K562 (cell line): ENCODE measurements at regions not wholly inside any gene's neighbourhood (a gene's known extent, or its start where the extent isn't known, plus 50 kb on each side); places are given as distances from the start of the nearest gene placed in this dataset.

Experiments used
- ATAC-seq: fragments of 200-7000 bp; cut with Tn5 transposase; 3 replicates; pipeline ENCODE4 v1.9.1; 2020; ENCODE audit warnings: moderate library complexity
- BruUV-seq: library from RNA; stranded (reverse); fragments of 400-500 nt; replicated peaks from 2 replicates; lab custom pipeline; 2021; lab: Mats Ljungman, UMichigan
- CTCF ChIA-PET: fragments of 300-600 bp; formaldehyde crosslinking; extraction: SDS; loops from one replicate; lab custom pipeline; 2021; ENCODE audit warnings: low intra/inter-chr PET ratio; lab: Yijun Ruan, JAX
- POLR2A ChIA-PET: fragments of 300-600, 350-650 bp; sonication (Branson Sonifier 250); formaldehyde crosslinking; extraction: SDS; loops from one replicate; lab custom pipeline; 2021; ENCODE audit warnings: antibody characterized with exemption, inconsistent platforms; lab: Yijun Ruan, JAX
- DNase-seq, 4 experiments: peaks; one replicate each; pipeline versions ENCODE4 v3.0.0 to v3.0.0-alpha.2; 2011 to 2018; ENCODE audit warnings: low spot score in 3 of 4, mixed read lengths in 3 of 4; ENCODE audit errors: extremely low read depth in 1 of 4
- FAIRE-seq: peaks from 2 replicates; lab custom pipeline; 2011; peaks lifted over from hg19 to GRCh38; lab: Jason Lieb, UNC
- H2AFZ ChIP-seq: 2 replicates; pipeline ENCODE4 v1.6.0; 2011; ENCODE audit warnings: low read depth, low read length, control low read depth, inconsistent platforms
- H3K27ac ChIP-seq: fragments of 200-600 bp; 3 replicates; pipeline ENCODE4 v1.8.0; 2011; ENCODE audit warnings: low read depth, mild to moderate bottlenecking, control low read depth, inconsistent platforms, low read length, moderate library complexity, mixed read lengths; ENCODE audit errors: extremely low read depth
- H3K27me3 ChIP-seq, 2 experiments: fragments of 300-600 bp in 1 of 2; 2 replicates in 1 of 2; 3 replicates in 1 of 2; pipeline versions ENCODE4 v1.6.0 to v1.8.0; 2011; ENCODE audit warnings: inconsistent platforms in 2 of 2, low read length in 2 of 2, mild to moderate bottlenecking in 1 of 2, mixed read lengths in 1 of 2, moderate library complexity in 1 of 2; ENCODE audit not compliant: control insufficient read depth in 2 of 2, insufficient read depth in 2 of 2
- H3K36me3 ChIP-seq: fragments of 300-600 bp; 3 replicates; pipeline ENCODE4 v1.8.0; 2011; ENCODE audit warnings: mild to moderate bottlenecking, low read length, inconsistent platforms; ENCODE audit not compliant: control insufficient read depth, insufficient read depth
- H3K4me1 ChIP-seq, 2 experiments: fragments of 200-600 bp in 1 of 2; replicated peaks in 1 of 2; 2 replicates in 1 of 2; 3 replicates in 1 of 2; pipeline versions ENCODE4 v1.5.1 to v1.8.0; 2011; ENCODE audit warnings: inconsistent platforms in 2 of 2, low read length in 2 of 2, mild to moderate bottlenecking in 1 of 2, mixed read lengths in 1 of 2, moderate library complexity in 1 of 2; ENCODE audit not compliant: control insufficient read depth in 2 of 2, insufficient read depth in 2 of 2
- H3K4me2 ChIP-seq: 2 replicates; pipeline ENCODE4 v1.6.1; 2011; ENCODE audit warnings: low read length, control low read depth, inconsistent platforms, mixed read lengths; ENCODE audit not compliant: insufficient read depth
- H3K4me3 ChIP-seq: fragments of 200-600 bp; sonication (generic), shearing (Covaris generic); 2 replicates; pipeline ENCODE4 v1.5.1; 2016; ENCODE audit warnings: control low read depth, inconsistent platforms
- H3K79me2 ChIP-seq: fragments of 200-600 bp; 3 replicates; pipeline ENCODE4 v1.8.0; 2011; ENCODE audit warnings: low read length, inconsistent platforms; ENCODE audit not compliant: control insufficient read depth, insufficient read depth
- H3K9ac ChIP-seq, 2 experiments: 2 replicates each; pipeline versions ENCODE4 v1.6.0 to v1.6.1; 2011; ENCODE audit warnings: low read depth in 2 of 2, low read length in 2 of 2, control low read depth in 1 of 2, inconsistent platforms in 1 of 2, mild to moderate bottlenecking in 1 of 2, mixed read lengths in 1 of 2; ENCODE audit not compliant: insufficient read depth in 1 of 2
- H3K9me1 ChIP-seq: one replicate; pipeline ENCODE4 v1.6.0; 2011; ENCODE audit warnings: inconsistent platforms, mild to moderate bottlenecking, low read length, moderate library complexity; ENCODE audit not compliant: control insufficient read depth, insufficient read depth
- H3K9me3 ChIP-seq: replicated peaks from 2 replicates; pipeline ENCODE4 v1.5.1; 2011; ENCODE audit warnings: low read depth, low read length, inconsistent platforms; ENCODE audit not compliant: control insufficient read depth, insufficient read depth
- H4K20me1 ChIP-seq: replicated peaks from 2 replicates; pipeline ENCODE4 v1.6.1; 2011; ENCODE audit warnings: low read length, inconsistent platforms, mixed read lengths; ENCODE audit not compliant: control insufficient read depth, insufficient read depth
- DNMT1 ChIP-seq: fragments of 450-650 bp; IDR thresholded peaks from 2 replicates; pipeline ENCODE4 v1.6.1; 2016; ENCODE audit warnings: antibody characterized with exemption, mild to moderate bottlenecking
- EP300 ChIP-seq: IDR thresholded peaks from 2 replicates; pipeline ENCODE4 v1.6.1; 2012; ENCODE audit warnings: low read length, improper control_type of control experiment
- EWSR1 ChIP-seq: fragments of 450-650 bp; IDR thresholded peaks from 2 replicates; pipeline ENCODE4 v1.6.1; 2018; ENCODE audit warnings: borderline replicate concordance, mild to moderate bottlenecking, low read depth, moderate library complexity; ENCODE audit not compliant: partially characterized antibody
- KDM2B ChIP-seq: fragments of 250-450 bp; sonication (Bioruptor Pico); IDR thresholded peaks from 2 replicates; pipeline ENCODE4 v1.8.0; 2021; ENCODE audit warnings: mild to moderate bottlenecking, moderate library complexity
- KLF13 ChIP-seq: fragments of 450-650 bp; IDR thresholded peaks from 2 replicates; pipeline ENCODE4 v1.6.1; 2016; ENCODE audit warnings: missing genetic modification characterization, low read depth, mild to moderate bottlenecking, missing compliant biosample characterization, moderate library complexity, borderline replicate concordance
- NEUROD1 ChIP-seq: fragments of 150-350 bp; IDR thresholded peaks from 2 replicates; pipeline ENCODE4 v1.6.1; 2014; ENCODE audit warnings: borderline replicate concordance, low read length, low read depth; ENCODE audit not compliant: partially characterized antibody
- PML ChIP-seq: IDR thresholded peaks from 2 replicates; pipeline ENCODE4 v1.6.1; 2012; ENCODE audit warnings: low read length, inconsistent platforms
- SMARCC2 ChIP-seq: fragments of 450-650 bp; IDR thresholded peaks from 2 replicates; pipeline ENCODE4 v1.6.1; 2017; ENCODE audit warnings: antibody characterized with exemption, moderate library complexity, mild to moderate bottlenecking, low read depth
- ZNF140 ChIP-seq: fragments of 250-450 bp; sonication (Bioruptor Pico); IDR thresholded peaks from 2 replicates; pipeline ENCODE4 v1.8.0; 2021; ENCODE audit warnings: moderate library complexity, mild to moderate bottlenecking, inconsistent platforms
- WGBS: fragments of 100-300 bp; shearing (Covaris generic); methylation state at CpG from one replicate; pipeline ENCODE4 v1.1.6; 2016; ENCODE audit warnings: low coverage, mixed read lengths; ENCODE audit not compliant: insufficient coverage; ENCODE audit errors: missing lambda C conversion rate; 5-methylcytosine and 5-hydroxymethylcytosine counted together
- in situ Hi-C: fragments of 300-500 bp; cut with MboI; formaldehyde crosslinking; loops from 4 replicates; pipeline ENCODE4 v1.15.0; 2018; ENCODE audit warnings: inconsistent platforms, mixed read lengths
- intact Hi-C: fragments of 100-400 bp; cut with micrococcal nuclease; formaldehyde crosslinking; loops from 2 replicates; pipeline ENCODE4 v1.14.2; 2022
- TF ChIP-seq, protein P1 (sequence below), 3 experiments: IDR thresholded peaks in 2 of 3; conservative IDR thresholded peaks in 1 of 3; 2 replicates each; pipeline ENCODE4 v1.5.1; 2011 to 2012; ENCODE audit warnings: low read length in 3 of 3, mild to moderate bottlenecking in 3 of 3, control low read depth in 2 of 3, improper control_type of control experiment in 1 of 3, inconsistent platforms in 1 of 3, low read depth in 1 of 3, mixed read lengths in 1 of 3, moderate library complexity in 1 of 3; ENCODE audit not compliant: insufficient read depth in 2 of 3

- no peak overlapping the region for H3K4me3 ChIP-seq
- no peak overlapping the region for H3K27ac ChIP-seq
- 0% methylated on average over 5 of the region's 5 CpGs for WGBS
- no peaks in the 10 kb centered on the region; the same call in 1 of the 2 replicates for H4K20me1 ChIP-seq
- no peak for TF ChIP-seq NEUROD1
- TF ChIP-seq KLF13 (tag), result no peak
- TF ChIP-seq EP300, result no peak
- no peak for TF ChIP-seq SMARCC2
- TF ChIP-seq EWSR1, result no peak
- no peak for TF ChIP-seq ZNF140 (CRISPR knock-in tag)
- no peak for TF ChIP-seq DNMT1
- TF ChIP-seq KDM2B, result no peak
- intact Hi-C loops (no loop called here), in situ Hi-C loops (no loop called here)
- ATAC-seq (no peak), DNase-seq (no peak), FAIRE-seq (no peak)
- H3K4me1 ChIP-seq, result no peaks in the 10 kb centered on the region
- no peaks in the 10 kb centered on the region for H3K79me2 ChIP-seq
- POLR2A ChIA-PET, result no interaction called here
- BruUV-seq, result no TSS peak
- no peaks in the 10 kb centered on the region for H3K36me3 ChIP-seq
- no peak overlapping the region for H2AFZ ChIP-seq
- H3K9me1 ChIP-seq, result no peaks in the 10 kb centered on the region
- H3K9me3 ChIP-seq, result no peaks in the 10 kb centered on the region
- no peak overlapping the region for H3K4me2 ChIP-seq
- no peaks in the 10 kb centered on the region; a peak in 2 of 5 replicates for H3K27me3 ChIP-seq
- H3K9ac ChIP-seq, result no peak overlapping the region
- CTCF ChIA-PET, result no interaction called here
Measured at GRCh38 chr5:14090755-14091154, 52.4 kb upstream of the TRIO start.

DNA sequence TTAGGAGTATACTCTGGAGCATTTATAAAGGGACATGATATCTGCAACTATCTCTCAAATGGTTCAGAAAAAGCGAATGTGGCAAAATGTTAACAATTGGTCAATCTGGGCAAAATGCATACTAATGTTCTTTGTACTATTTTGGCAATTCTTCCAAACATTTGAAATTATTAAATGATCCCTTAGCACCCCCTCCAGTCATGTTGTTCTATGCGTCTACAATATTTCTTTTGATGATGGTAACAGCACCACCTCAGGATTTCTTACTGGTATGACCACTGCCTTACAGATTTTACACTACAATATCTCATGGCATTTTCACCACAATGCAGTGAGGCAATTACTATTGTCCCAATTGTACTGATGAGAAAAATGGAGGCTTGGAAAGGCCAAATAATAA, 52.9 kb upstream of the TRIO start:
- Histone ChIP-seq H3K79me2 (no peaks in the 10 kb centered on the region), H3K4me2 (no peak overlapping the region), H3K27me3 (no peaks in the 10 kb centered on the region; a peak in 2 of 5 replicates), H4K20me1 (no peaks in the 10 kb centered on the region; the same call in 1 of the 2 replicates), H3K9me3 (no peaks in the 10 kb centered on the region), H3K27ac (no peak overlapping the region), H3K36me3 (no peaks in the 10 kb centered on the region), H3K4me3 (no peak overlapping the region), H3K9me1 (no peaks in the 10 kb centered on the region), H3K4me1 (no peaks in the 10 kb centered on the region), H2AFZ (no peak overlapping the region), H3K9ac (no peak overlapping the region)
- FAIRE-seq (no peak), ATAC-seq (no peak), DNase-seq (no peak)
- CTCF ChIA-PET, result no interaction called here
- POLR2A ChIA-PET, result no interaction called here
- intact Hi-C loops (no loop called here), in situ Hi-C loops (no loop called here)
- no TSS peak for BruUV-seq
- TF ChIP-seq, protein P1, sequence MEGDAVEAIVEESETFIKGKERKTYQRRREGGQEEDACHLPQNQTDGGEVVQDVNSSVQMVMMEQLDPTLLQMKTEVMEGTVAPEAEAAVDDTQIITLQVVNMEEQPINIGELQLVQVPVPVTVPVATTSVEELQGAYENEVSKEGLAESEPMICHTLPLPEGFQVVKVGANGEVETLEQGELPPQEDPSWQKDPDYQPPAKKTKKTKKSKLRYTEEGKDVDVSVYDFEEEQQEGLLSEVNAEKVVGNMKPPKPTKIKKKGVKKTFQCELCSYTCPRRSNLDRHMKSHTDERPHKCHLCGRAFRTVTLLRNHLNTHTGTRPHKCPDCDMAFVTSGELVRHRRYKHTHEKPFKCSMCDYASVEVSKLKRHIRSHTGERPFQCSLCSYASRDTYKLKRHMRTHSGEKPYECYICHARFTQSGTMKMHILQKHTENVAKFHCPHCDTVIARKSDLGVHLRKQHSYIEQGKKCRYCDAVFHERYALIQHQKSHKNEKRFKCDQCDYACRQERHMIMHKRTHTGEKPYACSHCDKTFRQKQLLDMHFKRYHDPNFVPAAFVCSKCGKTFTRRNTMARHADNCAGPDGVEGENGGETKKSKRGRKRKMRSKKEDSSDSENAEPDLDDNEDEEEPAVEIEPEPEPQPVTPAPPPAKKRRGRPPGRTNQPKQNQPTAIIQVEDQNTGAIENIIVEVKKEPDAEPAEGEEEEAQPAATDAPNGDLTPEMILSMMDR (IDR thresholded peaks at IDR 0.05 in 2 of 3, conservative IDR thresholded peaks at IDR 0.05 in 1 of 3; ENCODE audit: insufficient read depth in 2 of 3, low read depth in 1 of 3, low read length in 3 of 3), result peak in 2 of 3 experiments; percentile 20 to 21; a peak in 2 of 6 replicates
- TF ChIP-seq PML, result no peak
- 2% methylated on average over 2 of the region's 2 CpGs for WGBS
